ENCODE measurements at regions not wholly inside any gene's neighbourhood (a gene's known extent, or its start where the extent isn't known, plus 50 kb on each side); places are given as distances from the start of the nearest gene placed in this dataset.
"Not testable (repeated sequence)": the region's sequence is repeated elsewhere in the genome, so short reads cannot be mapped to it uniquely, and the experiment has no call there.

DNA sequence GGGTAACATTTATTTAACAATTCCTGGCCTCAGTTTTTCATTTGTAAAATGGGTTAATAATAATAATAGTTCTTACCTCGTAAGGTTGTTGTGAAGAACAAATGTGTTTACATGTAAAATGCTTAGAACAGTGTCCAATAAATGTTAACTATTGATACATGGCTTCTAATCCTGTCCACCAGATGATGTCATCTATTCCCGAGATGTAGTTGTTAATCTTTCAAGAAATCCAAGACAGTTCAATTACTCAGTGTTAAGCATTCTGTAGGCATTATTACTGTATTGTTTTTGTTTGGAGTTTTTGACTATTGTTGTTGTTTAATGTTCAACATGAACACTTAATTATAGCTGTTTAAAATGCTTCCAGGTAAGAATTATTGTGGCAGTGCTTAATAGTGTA, 131.0 kb upstream of the FNDC3A start:
- DNase-seq, result no peak

GRCh38 chr13:48849515-48849914, 126.2 kb upstream of the FNDC3A start:
- DNase-seq, result no peak

- DNase-seq, result peak; percentile 37
These were observed 124.0 kb upstream of the FNDC3A start for GRCh38 chr13:48851707-48852106.

DNA sequence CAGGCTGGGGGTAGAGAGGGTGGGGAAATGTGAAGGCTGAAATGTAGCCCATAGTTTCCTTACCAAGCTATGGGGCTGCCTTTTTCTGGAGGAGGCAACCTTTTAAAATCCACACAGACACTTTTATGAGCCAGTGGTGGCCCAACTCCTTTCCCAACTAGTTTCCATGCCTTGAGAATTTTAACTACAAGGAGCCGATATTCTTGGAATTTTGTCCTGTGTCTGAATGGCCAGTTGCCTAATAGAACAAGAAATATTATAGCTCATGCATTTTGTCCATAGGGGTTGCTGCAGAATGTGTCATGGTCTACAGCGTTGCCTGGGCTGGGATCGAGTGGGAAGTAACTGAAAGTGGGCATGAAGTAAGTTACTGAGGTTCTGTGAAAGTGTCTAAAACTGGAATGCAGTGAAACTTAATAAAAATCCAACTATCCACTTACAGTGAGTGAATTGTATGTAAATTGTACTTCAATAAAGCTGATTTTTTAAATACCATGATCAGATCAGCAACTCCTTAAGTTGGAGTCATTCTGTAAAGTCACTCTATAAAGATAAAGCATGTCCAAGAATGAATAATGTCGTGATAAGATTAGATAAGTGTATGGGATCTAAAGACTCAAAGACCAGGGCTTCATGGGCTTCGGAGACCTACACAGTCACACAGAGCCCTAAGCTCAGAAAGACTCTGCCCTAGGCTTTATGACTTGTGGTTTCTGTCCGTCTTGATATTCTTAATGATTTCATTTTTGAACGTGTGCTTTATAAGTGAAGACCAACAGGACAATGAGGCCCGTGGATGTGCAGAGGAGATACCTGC, 122.6 kb upstream of the FNDC3A start:
- DNase-seq, result no peak

DNA sequence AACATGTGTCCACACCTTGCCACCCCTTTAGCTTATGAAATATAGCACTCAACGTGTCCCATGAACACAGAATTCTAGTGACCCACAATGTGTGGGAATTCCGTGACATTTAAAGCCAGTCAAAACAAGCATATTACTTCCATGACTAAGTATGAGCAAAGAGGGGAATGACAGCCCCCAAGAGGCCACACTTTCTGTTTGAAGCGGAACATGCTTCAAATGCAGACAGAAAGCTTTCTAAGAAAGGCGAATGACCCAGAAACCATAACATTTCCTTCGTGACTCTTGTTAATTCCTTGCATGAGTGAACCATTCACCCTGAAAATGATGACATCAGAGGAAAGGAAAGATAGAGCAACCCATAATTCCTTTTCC, 122.0 kb upstream of the FNDC3A start:
- peak; percentile 51 for DNase-seq

GRCh38 chr13:48857576-48857975, 118.1 kb upstream of the FNDC3A start:
- no peak for DNase-seq

- no peak for DNase-seq
These were observed 117.4 kb upstream of the FNDC3A start for GRCh38 chr13:48858122-48858902.

- no peak for DNase-seq
These were observed 116.2 kb upstream of the FNDC3A start for GRCh38 chr13:48859272-48860105.

- no peak for DNase-seq
These were observed 115.3 kb upstream of the FNDC3A start for GRCh38 chr13:48860364-48860763.

DNA sequence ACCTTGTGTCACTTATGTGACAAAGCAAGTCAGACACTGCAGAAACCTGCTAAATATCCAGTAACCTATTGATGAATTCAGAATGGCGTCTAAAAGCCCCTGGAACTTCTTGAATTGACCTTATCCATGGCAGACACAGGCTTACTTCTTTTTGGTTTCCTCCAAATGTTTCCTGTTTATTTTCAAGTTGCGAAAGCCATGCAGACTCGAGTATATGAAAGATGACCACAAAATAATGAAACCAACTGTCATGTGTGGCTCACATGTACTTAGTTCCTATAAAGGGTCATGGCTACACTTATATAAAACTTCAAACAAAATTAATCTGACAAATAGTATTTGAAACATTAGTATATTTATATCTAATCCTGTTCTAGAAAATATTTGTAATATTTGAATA, 113.1 kb upstream of the FNDC3A start:
- DNase-seq, result no peak

GRCh38 chr13:48864100-48864499, 111.6 kb upstream of the FNDC3A start:
- no peak for DNase-seq

- no peak for DNase-seq
These were observed 109.5 kb upstream of the FNDC3A start for GRCh38 chr13:48866249-48866648.

DNA sequence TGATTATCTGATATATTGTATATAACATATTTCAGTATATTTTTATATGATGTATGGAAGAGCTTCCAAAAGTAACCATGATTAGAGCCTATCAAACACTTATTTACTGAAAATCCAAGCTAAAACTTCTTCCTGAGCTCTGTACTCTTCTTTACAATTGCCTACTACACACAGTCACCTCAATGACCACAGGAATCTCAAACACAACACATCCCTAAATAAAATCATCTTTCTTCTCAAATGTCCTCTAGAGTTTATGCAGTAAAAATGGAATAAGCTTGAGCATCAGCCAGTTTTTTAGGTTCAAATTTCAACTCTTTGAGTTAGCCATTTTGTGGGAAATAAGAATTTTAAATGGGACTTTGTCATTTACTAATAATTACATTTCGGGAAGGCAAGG, 102.6 kb upstream of the FNDC3A start:
- no peak for DNase-seq

DNA sequence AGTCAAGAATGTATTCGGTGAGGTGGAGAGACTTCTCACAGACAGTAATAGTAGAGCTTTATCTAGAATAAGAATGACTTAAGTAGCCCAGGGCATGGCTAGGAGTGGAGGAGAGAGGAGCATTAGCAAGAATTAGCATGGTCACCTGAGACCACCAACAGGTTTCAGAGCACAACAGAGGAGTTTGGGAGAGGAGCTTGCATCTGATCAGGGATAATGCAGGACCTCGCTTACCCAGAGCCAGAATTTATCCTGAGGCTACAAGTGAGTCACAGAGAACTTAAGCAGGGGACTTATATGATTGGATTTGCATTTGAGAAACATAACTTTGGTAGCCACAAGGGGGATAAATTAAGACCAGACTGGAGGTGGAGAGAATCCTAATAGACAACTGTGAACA, 102.1 kb upstream of the FNDC3A start:
- no peak for DNase-seq

DNA sequence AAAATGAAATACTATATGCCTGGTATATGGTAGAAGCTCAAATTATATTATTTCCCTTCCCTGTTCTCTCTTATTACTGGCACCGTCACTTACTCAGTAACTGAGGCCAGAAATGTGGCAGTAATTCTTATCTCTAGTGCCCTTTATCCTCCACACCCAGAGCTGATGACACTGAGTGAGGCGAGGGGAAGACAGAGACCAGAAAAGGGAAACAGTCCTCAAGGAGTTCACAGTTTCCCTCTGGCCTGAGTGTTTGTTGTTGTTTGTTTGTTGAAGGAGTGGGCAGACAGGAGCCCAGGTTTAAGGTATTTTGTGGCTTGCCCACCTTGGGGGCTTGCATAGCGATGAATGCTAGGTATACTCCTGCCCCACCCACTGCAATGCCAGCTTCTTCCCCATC, 101.5 kb upstream of the FNDC3A start:
- DNase-seq, result no peak

DNA sequence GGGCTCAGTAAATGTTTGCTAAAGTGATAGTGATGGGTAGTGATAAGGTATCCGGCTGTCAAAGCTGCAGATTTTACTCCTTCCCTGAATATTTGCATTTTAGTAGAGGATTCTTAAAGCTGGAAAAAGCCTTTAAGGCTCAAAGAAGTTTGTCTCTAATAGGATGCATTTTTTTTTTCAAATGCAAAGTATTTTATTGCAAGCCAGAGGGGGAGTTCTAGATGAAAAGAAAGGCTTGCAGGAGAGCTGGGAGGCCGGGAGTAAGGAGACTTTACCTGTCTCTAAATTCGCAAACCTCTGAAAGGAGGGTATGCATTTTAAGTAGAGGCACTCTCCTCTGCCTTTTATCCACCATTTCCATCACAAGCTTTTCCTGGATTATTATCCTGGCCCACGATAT, 100.7 kb upstream of the FNDC3A start:
- no peak for DNase-seq

GRCh38 chr13:48876289-48876688, 99.4 kb upstream of the FNDC3A start:
- DNase-seq, result no peak

GRCh38 chr13:48879432-48879831, 96.3 kb upstream of the FNDC3A start:
- DNase-seq, result no peak

DNA sequence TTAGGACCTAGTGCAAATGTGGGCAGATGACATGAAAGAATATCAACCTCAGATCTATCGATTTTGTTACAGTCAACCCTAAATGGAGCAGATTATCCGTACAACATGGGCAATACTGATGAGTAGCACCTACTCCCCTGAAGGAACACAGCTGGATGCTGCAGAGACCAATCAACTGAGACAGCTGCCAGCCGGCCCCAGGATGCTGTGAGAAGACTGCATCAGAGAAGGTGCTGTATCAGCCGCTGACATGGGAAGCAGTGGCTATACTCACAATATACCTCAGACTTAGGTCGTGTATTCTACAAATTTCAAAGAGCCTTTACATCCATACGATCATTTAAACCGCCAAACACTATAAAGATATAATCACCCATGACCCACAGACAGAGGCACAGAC, 95.9 kb upstream of the FNDC3A start:
- no peak for DNase-seq

GRCh38 chr13:48883786-48884185, 91.9 kb upstream of the FNDC3A start:
- DNase-seq, result not testable (repeated sequence)

DNA sequence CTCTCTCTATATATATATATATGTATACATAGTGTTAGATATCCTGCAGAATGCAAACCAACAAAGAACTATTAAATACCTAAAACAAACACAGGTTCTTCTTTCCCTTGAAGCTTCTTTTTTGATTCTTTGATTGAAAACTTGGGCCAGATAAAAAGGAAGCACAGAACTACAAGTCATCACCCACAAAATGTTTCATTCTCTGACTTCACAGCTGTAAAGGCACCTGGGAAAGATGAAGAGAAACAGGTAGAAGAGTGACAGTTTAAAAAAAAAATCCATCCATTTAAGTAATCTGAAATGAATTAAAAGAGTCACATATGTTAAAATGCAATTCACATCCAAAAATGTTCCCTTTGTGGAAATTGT, 90.7 kb upstream of the FNDC3A start:
- no peak for DNase-seq

DNA sequence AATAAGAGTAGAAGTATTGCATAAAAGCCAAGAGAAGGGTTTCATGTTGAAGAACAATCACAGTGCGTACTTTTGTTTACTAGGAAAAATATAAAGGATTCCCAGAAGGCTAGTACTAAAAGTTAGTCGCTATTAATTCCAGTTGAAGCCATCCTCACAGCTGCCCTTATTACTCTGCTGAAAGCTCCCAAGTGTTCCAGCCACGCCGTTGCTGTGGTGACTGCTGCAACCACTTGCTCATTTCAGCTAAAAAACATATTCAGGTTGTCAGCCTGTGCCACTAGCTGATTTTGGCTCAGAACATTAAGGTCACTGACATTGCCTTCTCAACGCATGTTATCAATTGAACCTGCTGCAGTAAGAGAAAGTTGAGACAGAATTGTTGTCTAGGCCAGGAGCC, 87.1 kb upstream of the FNDC3A start:
- DNase-seq, result no peak

- DNase-seq, result no peak
These were observed 85.3 kb upstream of the FNDC3A start for GRCh38 chr13:48890391-48890790.

DNA sequence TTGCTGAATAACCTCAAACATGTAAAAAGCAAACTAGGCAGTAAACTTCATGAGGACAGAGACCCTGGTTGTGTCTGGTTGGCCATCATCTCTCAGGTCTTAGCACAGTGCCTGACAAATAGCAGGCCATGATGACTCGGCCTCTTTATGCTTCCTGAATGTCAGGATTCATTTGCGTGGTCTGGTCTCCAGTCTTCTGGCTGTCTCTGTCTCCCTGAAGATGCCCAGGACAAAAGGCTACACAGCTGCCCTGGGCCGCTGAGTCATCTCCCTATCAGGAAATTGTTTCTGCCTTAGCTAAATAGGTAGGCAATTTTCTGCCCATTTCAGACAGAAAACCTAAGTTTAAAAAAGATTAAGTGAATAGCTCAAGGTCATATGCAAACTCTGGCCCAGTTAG, 84.1 kb upstream of the FNDC3A start:
- DNase-seq, result peak; percentile 18
